ENCODE measurements at regions not wholly inside any gene's neighbourhood (a gene's known extent, or its start where the extent isn't known, plus 50 kb on each side); places are given as distances from the start of the nearest gene placed in this dataset.
"Not testable (repeated sequence)": the region's sequence is repeated elsewhere in the genome, so short reads cannot be mapped to it uniquely, and the experiment has no call there.

DNA sequence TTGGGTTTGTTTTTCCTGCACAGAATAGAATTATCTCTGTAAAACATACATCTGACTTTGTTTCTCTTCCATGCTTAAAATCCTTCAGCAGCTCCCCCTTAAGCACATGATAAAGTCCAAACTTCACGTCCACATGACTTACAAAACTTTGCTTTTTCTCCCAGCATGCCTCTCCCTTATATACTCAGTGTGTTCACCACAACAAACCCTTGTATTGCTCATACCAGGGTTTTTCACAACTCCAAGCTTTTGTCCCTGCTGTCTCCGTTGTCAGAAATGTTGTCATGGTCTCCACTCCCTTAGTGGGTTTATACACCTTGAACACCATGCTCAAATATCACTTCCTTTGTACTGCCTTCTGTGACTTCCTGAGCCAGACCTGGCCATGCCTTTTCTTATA lies 91.1 kb upstream of the MITF start:
- H3K36me3 ChIP-seq (ENCODE audit: control insufficient read depth in 5 of 5, insufficient read depth in 5 of 5, low read length in 5 of 5): no peaks in the 10 kb centered on the region
- H3K4me1 ChIP-seq (ENCODE audit: control insufficient read depth in 5 of 5, insufficient read depth in 5 of 5, low read length in 5 of 5): peaks cover 0 to 7% (median 3%) of the 10 kb centered on the region in 5 donors
- no peak overlapping the region for H3K9ac ChIP-seq (ENCODE audit: low read length in 5 of 5)
- H3K27ac ChIP-seq (ENCODE audit: low read depth, low read length): no peak overlapping the region
- no peak overlapping the region for H3K4me3 ChIP-seq (ENCODE audit: low read depth in 1 of 5, low read length in 5 of 5)
- H3K9me3 ChIP-seq (ENCODE audit: control insufficient read depth in 5 of 5, low read length in 5 of 5): no peaks in the 10 kb centered on the region
- peaks cover 0 to 7% (median 0%) of the 10 kb centered on the region in 5 donors for H3K27me3 ChIP-seq (ENCODE audit: control insufficient read depth in 5 of 5, insufficient read depth in 4 of 5, low read length in 5 of 5)

DNA sequence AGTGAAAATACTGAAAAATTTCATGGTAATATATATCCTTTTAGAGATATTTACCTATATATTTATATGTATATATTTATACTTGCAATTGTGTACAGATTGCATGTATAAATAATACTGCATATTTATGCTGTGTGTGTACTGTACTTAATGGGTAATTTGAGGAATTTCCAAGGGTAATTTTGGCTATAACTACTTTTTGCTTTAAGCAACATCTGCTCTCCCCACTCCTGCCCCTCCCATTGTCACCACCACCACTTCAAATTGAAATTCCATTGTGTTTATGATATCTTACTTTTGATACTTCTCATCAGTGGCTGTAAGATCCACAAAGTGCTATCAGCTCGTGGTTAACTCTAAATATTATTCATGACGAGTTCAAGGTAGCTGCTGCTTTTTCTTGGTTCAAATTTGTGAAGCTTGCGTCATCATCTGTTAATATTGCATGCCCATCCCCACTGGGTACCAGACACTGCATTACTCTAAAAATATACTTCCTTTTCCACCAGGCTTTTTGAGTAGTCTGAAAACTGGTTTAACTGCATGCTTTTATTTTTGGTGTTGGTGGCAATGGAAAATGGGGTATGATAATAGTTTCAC lies 91.7 kb upstream of the MITF start:
- Histone ChIP-seq H3K27ac (ENCODE audit: low read depth, low read length) (no peak overlapping the region), H3K36me3 (ENCODE audit: control insufficient read depth in 5 of 5, insufficient read depth in 5 of 5, low read length in 5 of 5) (no peaks in the 10 kb centered on the region), H3K27me3 (ENCODE audit: control insufficient read depth in 5 of 5, insufficient read depth in 4 of 5, low read length in 5 of 5) (peaks cover 0 to 7% (median 0%) of the 10 kb centered on the region in 5 donors), H3K9ac (ENCODE audit: low read length in 5 of 5) (no peak overlapping the region), H3K4me3 (ENCODE audit: low read depth in 1 of 5, low read length in 5 of 5) (no peak overlapping the region), H3K9me3 (ENCODE audit: control insufficient read depth in 5 of 5, low read length in 5 of 5) (no peaks in the 10 kb centered on the region), H3K4me1 (ENCODE audit: control insufficient read depth in 5 of 5, insufficient read depth in 5 of 5, low read length in 5 of 5) (peaks cover 0 to 7% (median 3%) of the 10 kb centered on the region in 5 donors)

DNA sequence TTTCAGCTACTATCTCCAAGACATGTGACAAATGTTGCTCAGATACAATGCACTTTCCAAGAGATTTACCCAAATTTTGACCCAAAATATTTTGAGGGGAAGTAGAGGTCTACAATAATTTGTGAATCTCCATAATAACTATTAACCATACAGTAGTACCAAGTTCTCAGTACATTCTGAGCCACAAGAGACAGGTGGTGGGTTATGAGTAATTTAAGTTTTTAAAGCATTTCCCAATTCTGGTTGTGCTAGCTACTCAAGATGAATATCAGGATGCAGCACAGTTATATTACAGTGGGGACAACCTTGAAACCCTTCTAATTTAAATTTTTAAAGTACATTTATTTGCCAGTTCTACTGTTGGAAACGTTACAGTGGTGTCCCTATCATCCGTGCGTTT lies 92.2 kb upstream of the MITF start:
- no peak overlapping the region for H3K9ac ChIP-seq (ENCODE audit: low read length in 5 of 5)
- H3K36me3 ChIP-seq (ENCODE audit: control insufficient read depth in 5 of 5, insufficient read depth in 5 of 5, low read length in 5 of 5): no peaks in the 10 kb centered on the region
- no peaks in the 10 kb centered on the region for H3K9me3 ChIP-seq (ENCODE audit: control insufficient read depth in 5 of 5, low read length in 5 of 5)
- peaks cover 0 to 7% (median 0%) of the 10 kb centered on the region in 5 donors for H3K27me3 ChIP-seq (ENCODE audit: control insufficient read depth in 5 of 5, insufficient read depth in 4 of 5, low read length in 5 of 5)
- no peak overlapping the region for H3K4me3 ChIP-seq (ENCODE audit: low read depth in 1 of 5, low read length in 5 of 5)
- no peak overlapping the region for H3K27ac ChIP-seq (ENCODE audit: low read depth, low read length)
- H3K4me1 ChIP-seq (ENCODE audit: control insufficient read depth in 5 of 5, insufficient read depth in 5 of 5, low read length in 5 of 5): peaks cover 0 to 7% (median 3%) of the 10 kb centered on the region in 5 donors

DNA sequence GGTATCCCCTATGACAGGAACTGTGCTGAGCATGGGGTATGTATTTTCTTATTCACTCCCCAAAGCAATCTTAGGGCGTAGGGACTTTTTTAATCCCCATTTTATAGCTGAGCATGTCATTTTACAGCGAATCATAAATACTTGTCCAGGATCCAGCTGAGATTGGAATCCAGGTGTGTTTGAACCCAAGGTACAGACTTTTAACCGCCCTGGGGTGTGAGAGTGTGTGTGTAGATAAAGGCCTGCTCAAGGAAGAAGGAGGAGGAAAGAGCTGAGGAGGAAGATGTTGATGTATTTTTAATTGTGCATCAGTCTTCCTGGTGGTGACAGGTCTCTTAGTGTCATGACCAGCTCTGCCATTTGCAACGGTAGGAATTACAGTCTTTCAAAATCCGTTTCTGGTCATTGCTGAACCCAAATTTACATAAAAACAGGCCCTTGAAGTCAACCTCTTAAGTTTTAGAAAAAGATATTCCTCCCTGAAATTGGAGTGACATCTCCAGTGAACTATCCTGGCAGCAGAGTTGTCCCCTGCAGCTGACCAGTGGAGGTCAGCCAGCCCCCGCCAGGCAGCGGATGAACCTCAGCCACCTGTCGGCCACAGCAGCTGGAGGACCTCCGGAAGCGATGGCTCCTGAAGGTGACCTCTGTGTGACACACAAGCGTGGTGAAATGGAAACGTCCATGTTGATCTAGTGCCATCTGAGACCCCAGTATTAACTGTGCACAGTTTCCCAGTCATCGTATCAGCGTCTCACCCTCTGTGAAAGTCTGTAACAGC lies 92.8 kb upstream of the MITF start:
- Histone ChIP-seq H3K9ac (ENCODE audit: low read length in 5 of 5) (no peak overlapping the region), H3K9me3 (ENCODE audit: control insufficient read depth in 5 of 5, low read length in 5 of 5) (no peaks in the 10 kb centered on the region), H3K4me3 (ENCODE audit: low read depth in 1 of 5, low read length in 5 of 5) (no peak overlapping the region), H3K36me3 (ENCODE audit: control insufficient read depth in 5 of 5, insufficient read depth in 5 of 5, low read length in 5 of 5) (no peaks in the 10 kb centered on the region), H3K27ac (ENCODE audit: low read depth, low read length) (no peak overlapping the region), H3K4me1 (ENCODE audit: control insufficient read depth in 5 of 5, insufficient read depth in 5 of 5, low read length in 5 of 5) (peaks cover 0 to 7% (median 3%) of the 10 kb centered on the region in 5 donors), H3K27me3 (ENCODE audit: control insufficient read depth in 5 of 5, insufficient read depth in 4 of 5, low read length in 5 of 5) (peaks cover 0 to 7% (median 0%) of the 10 kb centered on the region in 5 donors)

DNA sequence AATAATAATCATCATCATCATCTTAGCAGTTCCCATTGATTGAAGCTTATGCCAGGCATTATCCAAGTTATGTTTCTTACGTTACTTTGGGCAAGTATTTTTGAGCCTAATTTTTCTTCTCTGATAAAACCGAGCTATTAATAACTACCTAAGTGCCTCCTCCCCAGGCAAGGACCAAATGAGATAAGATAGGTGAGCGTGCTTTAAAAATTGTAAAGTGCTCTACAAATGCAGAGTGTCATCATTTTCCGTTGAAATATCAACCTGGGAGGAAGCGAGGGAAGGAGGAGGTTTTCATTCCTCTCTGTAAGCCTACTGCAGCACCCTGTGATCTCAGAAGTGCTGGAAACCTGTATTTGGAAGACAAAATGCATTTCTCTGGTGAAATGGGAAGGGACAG lies 96.7 kb upstream of the MITF start:
- Histone ChIP-seq H3K27me3 (ENCODE audit: control insufficient read depth in 5 of 5, insufficient read depth in 4 of 5, low read length in 5 of 5) (peaks cover 0 to 2% (median 2%) of the 10 kb centered on the region in 5 donors), H3K4me3 (ENCODE audit: low read depth in 1 of 5, low read length in 5 of 5) (no peak overlapping the region), H3K9ac (ENCODE audit: low read length in 5 of 5) (no peak overlapping the region)

DNA sequence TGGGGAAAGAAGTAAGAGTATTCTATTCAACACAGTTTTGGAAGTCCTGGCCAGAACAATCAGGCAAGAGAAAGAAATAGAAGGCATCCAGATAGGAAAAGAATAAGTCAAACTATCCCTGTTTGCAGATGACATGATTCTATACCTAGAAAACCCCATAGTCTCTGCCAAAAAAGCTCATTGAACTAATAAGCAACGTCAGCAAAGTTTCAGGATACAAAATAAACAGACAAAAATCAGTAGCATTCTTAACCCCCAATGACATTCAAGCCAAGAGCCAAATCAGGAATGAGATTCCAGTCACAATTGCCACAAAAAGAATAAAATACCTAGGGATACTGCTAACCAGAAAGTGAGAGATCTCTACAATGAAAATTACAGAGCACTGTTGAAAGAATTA lies 99.4 kb upstream of the MITF start:
- H3K9me3 ChIP-seq (ENCODE audit: control insufficient read depth in 5 of 5, low read length in 5 of 5): no peaks in the 10 kb centered on the region
- no peaks in the 10 kb centered on the region for H3K4me1 ChIP-seq (ENCODE audit: control insufficient read depth in 5 of 5, insufficient read depth in 5 of 5, low read length in 5 of 5)
- H3K9ac ChIP-seq (ENCODE audit: low read length in 5 of 5): no peak overlapping the region
- no peak overlapping the region for H3K27ac ChIP-seq (ENCODE audit: low read depth, low read length)
- peaks cover 0 to 2% (median 2%) of the 10 kb centered on the region in 5 donors for H3K27me3 ChIP-seq (ENCODE audit: control insufficient read depth in 5 of 5, insufficient read depth in 4 of 5, low read length in 5 of 5)
- no peak overlapping the region for H3K4me3 ChIP-seq (ENCODE audit: low read depth in 1 of 5, low read length in 5 of 5)
- H3K36me3 ChIP-seq (ENCODE audit: control insufficient read depth in 5 of 5, insufficient read depth in 5 of 5, low read length in 5 of 5): no peaks in the 10 kb centered on the region

More for the DNA sequence above, 96.7 kb upstream of the MITF start:
- no peaks in the 10 kb centered on the region for H3K4me1 ChIP-seq (ENCODE audit: control insufficient read depth in 5 of 5, insufficient read depth in 5 of 5, low read length in 5 of 5)
- H3K36me3 ChIP-seq (ENCODE audit: control insufficient read depth in 5 of 5, insufficient read depth in 5 of 5, low read length in 5 of 5): no peaks in the 10 kb centered on the region
- no peak overlapping the region for H3K27ac ChIP-seq (ENCODE audit: low read depth, low read length)
- H3K9me3 ChIP-seq (ENCODE audit: control insufficient read depth in 5 of 5, low read length in 5 of 5): no peaks in the 10 kb centered on the region

DNA sequence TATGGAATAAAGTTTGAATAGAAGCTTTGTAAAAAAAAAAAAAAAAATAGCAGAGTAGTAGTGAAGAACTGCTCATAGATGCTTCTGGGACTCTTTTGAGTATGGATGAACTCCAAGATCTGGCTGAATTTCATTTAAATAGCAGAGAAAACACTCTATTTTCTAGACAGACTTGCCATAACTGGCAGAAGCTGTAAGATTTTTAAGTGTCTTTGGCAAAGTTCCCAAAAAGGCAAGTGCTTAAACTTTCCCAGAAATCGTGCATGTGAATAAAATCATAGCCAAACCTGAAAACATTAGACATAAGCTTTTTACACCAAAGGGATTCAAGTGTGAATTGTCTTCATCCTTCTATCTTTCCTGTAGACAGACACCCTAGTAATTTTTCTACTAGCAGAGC lies 110.3 kb upstream of the MITF start:
- Histone ChIP-seq H3K9ac (ENCODE audit: low read length in 5 of 5) (no peak overlapping the region), H3K9me3 (ENCODE audit: control insufficient read depth in 5 of 5, low read length in 5 of 5) (peaks cover 0 to 12% (median 2%) of the 10 kb centered on the region in 5 donors), H3K4me1 (ENCODE audit: control insufficient read depth in 5 of 5, insufficient read depth in 5 of 5, low read length in 5 of 5) (peaks cover 0 to 2% (median 0%) of the 10 kb centered on the region in 5 donors), H3K27ac (ENCODE audit: low read depth, low read length) (no peak overlapping the region), H3K4me3 (ENCODE audit: low read depth in 1 of 5, low read length in 5 of 5) (no peak overlapping the region), H3K36me3 (ENCODE audit: control insufficient read depth in 5 of 5, insufficient read depth in 5 of 5, low read length in 5 of 5) (no peaks in the 10 kb centered on the region), H3K27me3 (ENCODE audit: control insufficient read depth in 5 of 5, insufficient read depth in 4 of 5, low read length in 5 of 5) (no peaks in the 10 kb centered on the region)

DNA sequence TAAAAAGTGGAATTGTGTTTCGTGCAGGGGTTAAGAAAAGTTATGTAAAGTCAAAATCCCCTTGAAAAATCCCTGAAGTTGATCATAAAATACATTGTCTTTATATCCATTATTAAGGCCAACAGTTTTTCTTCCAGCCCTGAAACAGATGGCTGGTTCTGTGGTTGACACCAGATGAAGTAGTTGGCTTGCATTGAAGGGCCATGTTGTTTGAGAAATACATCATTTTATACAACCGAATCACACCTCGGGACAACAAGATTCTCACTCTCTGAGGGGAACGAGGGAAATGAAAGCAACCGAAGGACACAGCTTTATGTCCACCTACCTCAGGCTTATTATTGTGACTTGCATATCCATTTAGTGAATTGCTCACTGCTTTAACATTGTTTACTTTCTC lies 126.0 kb upstream of the MITF start:
- Histone ChIP-seq H3K4me3 (ENCODE audit: low read depth in 1 of 5, low read length in 5 of 5) (no peak overlapping the region), H3K9me3 (ENCODE audit: control insufficient read depth in 5 of 5, low read length in 5 of 5) (peaks cover 0 to 7% (median 3%) of the 10 kb centered on the region in 5 donors), H3K4me1 (ENCODE audit: control insufficient read depth in 5 of 5, insufficient read depth in 5 of 5, low read length in 5 of 5) (no peaks in the 10 kb centered on the region), H3K27ac (ENCODE audit: low read depth, low read length) (no peak overlapping the region), H3K36me3 (ENCODE audit: control insufficient read depth in 5 of 5, insufficient read depth in 5 of 5, low read length in 5 of 5) (no peaks in the 10 kb centered on the region), H3K9ac (ENCODE audit: low read length in 5 of 5) (no peak overlapping the region), H3K27me3 (ENCODE audit: control insufficient read depth in 5 of 5, insufficient read depth in 4 of 5, low read length in 5 of 5) (no peaks in the 10 kb centered on the region)

DNA sequence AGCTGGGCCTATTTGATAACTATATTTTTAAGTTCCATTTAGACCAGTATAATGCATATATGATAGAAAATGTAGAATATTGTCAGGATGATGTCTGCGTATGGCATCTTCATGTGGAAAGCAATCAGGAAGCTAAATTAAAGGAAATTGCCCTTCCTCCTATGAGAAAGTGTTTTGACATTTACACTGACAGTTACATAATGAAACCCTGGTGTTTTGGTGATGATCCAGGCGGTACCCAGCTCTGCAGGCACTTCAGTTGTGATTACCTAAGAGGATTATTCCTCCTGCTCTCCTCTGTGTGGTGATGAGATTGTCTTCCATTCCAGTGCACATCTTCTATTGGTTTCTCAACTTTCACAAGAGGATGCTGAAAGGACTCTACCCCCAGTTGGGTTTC lies 126.5 kb upstream of the MITF start:
- H3K4me1 ChIP-seq (ENCODE audit: control insufficient read depth in 5 of 5, insufficient read depth in 5 of 5, low read length in 5 of 5): peaks cover 0 to 3% (median 0%) of the 10 kb centered on the region in 5 donors
- H3K36me3 ChIP-seq (ENCODE audit: control insufficient read depth in 5 of 5, insufficient read depth in 5 of 5, low read length in 5 of 5): no peaks in the 10 kb centered on the region
- no peak overlapping the region for H3K9ac ChIP-seq (ENCODE audit: low read length in 5 of 5)
- H3K27ac ChIP-seq (ENCODE audit: low read depth, low read length): no peak overlapping the region
- no peaks in the 10 kb centered on the region for H3K27me3 ChIP-seq (ENCODE audit: control insufficient read depth in 5 of 5, insufficient read depth in 4 of 5, low read length in 5 of 5)
- H3K9me3 ChIP-seq (ENCODE audit: control insufficient read depth in 5 of 5, low read length in 5 of 5): peaks cover 0 to 7% (median 3%) of the 10 kb centered on the region in 5 donors
- no peak overlapping the region for H3K4me3 ChIP-seq (ENCODE audit: low read depth in 1 of 5, low read length in 5 of 5)

DNA sequence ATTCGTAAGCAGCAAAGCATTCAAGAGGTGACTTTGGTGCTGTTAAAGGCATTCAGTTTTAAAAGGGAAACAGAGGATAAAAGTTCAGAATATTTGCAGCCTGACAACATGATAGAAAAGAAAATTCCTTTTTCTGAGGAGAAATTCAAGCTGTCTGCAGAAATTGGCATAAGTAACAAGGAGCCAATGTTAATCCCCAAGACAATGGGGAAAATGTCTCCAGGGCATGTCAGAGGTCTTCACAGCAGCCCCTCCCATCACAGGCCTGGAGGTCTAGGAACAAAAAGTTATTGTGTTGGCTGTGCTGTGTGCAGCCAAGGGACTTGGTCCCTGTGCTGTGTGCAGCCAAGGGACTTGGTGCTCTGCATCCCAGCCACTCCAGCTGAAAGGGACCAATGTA lies 129.7 kb upstream of the MITF start:
- not testable (repeated sequence) for H3K9ac ChIP-seq (ENCODE audit: low read length in 5 of 5); H3K27ac ChIP-seq (ENCODE audit: low read depth, low read length); H3K9me3 ChIP-seq (ENCODE audit: control insufficient read depth in 5 of 5, low read length in 5 of 5); H3K4me3 ChIP-seq (ENCODE audit: low read depth in 1 of 5, low read length in 5 of 5); H3K27me3 ChIP-seq (ENCODE audit: control insufficient read depth in 5 of 5, insufficient read depth in 4 of 5, low read length in 5 of 5); H3K4me1 ChIP-seq (ENCODE audit: control insufficient read depth in 5 of 5, insufficient read depth in 5 of 5, low read length in 5 of 5); H3K36me3 ChIP-seq (ENCODE audit: control insufficient read depth in 5 of 5, insufficient read depth in 5 of 5, low read length in 5 of 5)

All from subcutaneous abdominal adipose tissue (tissue), 5 donors.